WTC11 (cell line): ENCODE measurements at regions not wholly inside any gene's neighbourhood (a gene's known extent, or its start where the extent isn't known, plus 50 kb on each side); places are given as distances from the start of the nearest gene placed in this dataset.

ENCODE experiments used
- ATF6 ChIP-seq: sonication (generic); formaldehyde crosslinking; IDR thresholded peaks from 2 replicates; pipeline ENCODE4 v1.8.1; 2023; ENCODE audit warnings: mild to moderate bottlenecking, missing genetic modification reagents
- CBFB ChIP-seq: sonication (generic); formaldehyde crosslinking; IDR thresholded peaks from 2 replicates; pipeline ENCODE4 v1.8.1; 2022; ENCODE audit warnings: mild to moderate bottlenecking, low read depth, missing genetic modification reagents
- CTCF ChIP-seq: fragments of 200-600 bp; IDR thresholded peaks from 2 replicates; pipeline ENCODE4 v1.8.0; 2022; ENCODE audit warnings: antibody characterized with exemption
- ZNF138 ChIP-seq: sonication (generic); formaldehyde crosslinking; conservative IDR thresholded peaks from 2 replicates; pipeline ENCODE4 v1.8.1; 2022; ENCODE audit warnings: mild to moderate bottlenecking, moderate library complexity, missing genetic modification reagents

- TF ChIP-seq CTCF, result no peak
- no peak for TF ChIP-seq ZNF138 (CRISPR knock-in tag)
- no peak for TF ChIP-seq ATF6 (CRISPR knock-in tag)
- TF ChIP-seq CBFB (CRISPR knock-in tag), result no peak
Measured at GRCh38 chr22:49362211-49362839, 465.3 kb downstream of the BRD1 start.
